HuH-7.5 (cell line): ENCODE measurements at regions not wholly inside any gene's neighbourhood (a gene's known extent, or its start where the extent isn't known, plus 50 kb on each side); places are given as distances from the start of the nearest gene placed in this dataset.
"Not testable (repeated sequence)": the region's sequence is repeated elsewhere in the genome, so short reads cannot be mapped to it uniquely, and the experiment has no call there.

Source experiments
- DNase-seq: peaks from one replicate; pipeline ENCODE4 v3.0.0; 2011; ENCODE audit warnings: low spot score

DNA sequence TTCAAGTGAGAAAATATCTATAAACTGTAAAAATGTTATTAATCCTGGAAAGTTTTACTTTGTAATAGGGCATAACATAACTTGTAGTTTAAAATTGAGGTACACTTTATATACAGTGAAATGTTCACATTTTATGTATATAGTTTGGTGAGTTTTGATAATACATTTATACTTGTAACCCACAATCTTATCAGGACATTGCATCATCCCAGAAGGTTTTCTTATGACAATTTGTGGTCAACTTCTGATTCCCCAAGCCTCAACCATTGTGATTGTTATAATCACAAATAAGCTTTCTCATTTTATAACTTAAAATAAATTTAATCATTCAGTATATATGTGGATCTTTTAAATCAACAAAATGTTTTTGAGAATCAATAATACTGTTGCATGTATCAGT, 151.1 kb downstream of the TFPI2 start:
- DNase-seq = no peak

DNA sequence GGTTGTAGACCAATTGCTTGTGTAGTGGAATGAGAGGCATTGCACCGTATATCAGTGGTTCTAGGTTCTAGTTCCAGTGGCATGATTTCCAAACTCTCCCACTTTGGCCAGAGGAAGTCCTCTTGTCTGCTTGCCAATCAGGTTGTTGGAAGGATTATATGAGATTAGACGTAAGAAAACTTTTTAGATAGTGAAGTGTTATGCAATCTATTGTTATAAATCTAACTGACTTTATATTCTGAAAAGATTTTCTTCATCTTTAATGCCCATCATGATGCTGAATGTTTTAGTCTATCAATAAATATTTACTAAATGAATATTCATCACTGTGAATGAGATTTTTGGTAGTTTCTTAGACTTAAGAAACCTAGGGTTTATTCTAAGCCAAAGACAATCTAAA, 152.6 kb downstream of the TFPI2 start:
- no peak for DNase-seq

DNA sequence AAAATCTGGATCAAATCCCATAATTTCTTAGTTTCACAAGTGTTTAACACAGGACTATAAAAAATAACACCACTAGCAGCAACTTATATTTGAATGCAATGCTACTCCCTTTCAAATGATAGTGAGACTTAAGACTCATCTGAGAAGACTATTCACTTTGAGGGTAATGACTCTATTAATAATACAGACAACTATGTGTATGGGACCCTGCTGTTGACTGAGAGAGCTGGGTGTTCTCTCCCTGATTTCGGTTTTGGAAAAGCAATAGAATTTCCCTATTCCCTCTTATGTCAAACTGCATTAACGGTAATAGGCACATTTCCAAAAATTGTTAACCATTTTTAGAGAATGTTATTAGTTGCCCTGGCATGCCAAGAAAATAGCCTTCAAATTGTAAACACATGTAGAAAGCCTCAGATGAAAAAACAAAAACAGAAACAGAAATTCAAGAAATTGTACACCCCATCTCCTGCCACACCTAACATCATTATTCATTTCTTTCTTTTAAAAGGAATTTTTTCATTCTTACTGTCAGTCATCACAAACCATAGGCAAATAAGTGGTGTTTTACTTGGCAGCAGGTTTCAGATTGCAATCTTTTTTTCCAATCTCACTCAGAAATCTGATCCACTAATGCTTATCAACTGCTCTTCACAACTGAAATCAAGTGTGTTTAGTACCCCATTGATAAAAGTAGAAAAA, 153.7 kb downstream of the TFPI2 start:
- DNase-seq = no peak

DNA sequence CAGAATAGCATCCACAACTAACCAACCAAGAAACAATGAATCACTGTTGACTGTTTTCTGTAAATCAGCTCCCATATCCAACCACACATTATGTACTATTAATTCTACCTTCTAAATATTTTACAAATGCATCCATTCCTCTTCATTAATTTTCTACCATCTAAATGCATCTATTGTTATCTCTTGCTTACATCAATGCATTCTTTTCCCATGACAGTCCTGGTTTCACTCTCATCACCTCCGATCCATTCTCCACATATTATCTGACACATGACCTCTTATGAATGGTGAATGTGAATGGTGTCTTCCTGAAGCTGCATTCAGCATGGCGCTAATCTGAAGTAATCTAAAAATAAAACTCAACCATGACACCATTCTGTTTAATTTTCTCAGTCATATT, 153.8 kb upstream of the CALCR start:
- no peak for DNase-seq

DNA sequence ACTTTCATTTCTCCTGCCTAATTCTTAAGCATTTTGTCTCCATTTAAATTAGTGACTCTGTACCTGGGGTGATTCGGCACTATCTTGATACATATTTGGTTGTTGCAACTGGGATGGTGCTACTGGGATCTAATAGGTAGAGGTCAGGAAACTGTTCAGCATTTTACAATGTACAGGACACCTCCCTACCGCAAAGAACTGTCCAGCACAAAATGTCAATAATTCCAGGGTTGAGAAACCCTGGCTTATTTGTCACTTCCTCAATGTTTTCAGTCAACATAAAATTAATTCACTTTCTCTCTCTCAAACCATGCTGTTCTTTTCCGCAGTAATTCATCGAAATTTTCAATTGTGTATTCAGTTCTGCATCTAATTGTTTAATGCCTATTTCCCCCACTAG, 151.4 kb upstream of the CALCR start:
- no peak for DNase-seq

GRCh38 chr7:93723424-93724124, 149.1 kb upstream of the CALCR start:
- DNase-seq = no peak

- DNase-seq = no peak
Observed at GRCh38 chr7:93720106-93720505, 145.6 kb upstream of the CALCR start.

- DNase-seq = peak; percentile 6
Observed at GRCh38 chr7:93719546-93719945, 145.0 kb upstream of the CALCR start.

GRCh38 chr7:93717217-93717900, 142.8 kb upstream of the CALCR start:
- DNase-seq = no peak

DNA sequence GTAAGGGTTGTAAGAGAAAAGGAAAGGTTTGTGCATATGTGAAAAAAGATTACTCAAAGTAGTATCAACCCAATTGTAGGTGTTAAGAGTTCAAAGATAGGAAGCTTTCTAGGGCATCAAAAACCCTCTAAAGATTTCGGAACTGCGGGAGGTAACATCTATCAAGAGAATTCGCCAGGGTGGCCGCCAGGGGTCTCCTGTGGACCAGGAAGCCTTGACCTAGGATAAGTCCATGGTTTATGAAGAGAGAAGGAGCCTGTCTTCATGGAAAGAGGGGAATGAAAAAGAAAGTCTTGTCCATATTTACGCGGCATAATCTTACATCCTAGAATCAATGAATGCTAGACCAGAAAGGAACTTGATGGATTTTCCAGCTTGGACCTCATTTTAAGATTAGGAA, 140.7 kb upstream of the CALCR start:
- DNase-seq = no peak

DNA sequence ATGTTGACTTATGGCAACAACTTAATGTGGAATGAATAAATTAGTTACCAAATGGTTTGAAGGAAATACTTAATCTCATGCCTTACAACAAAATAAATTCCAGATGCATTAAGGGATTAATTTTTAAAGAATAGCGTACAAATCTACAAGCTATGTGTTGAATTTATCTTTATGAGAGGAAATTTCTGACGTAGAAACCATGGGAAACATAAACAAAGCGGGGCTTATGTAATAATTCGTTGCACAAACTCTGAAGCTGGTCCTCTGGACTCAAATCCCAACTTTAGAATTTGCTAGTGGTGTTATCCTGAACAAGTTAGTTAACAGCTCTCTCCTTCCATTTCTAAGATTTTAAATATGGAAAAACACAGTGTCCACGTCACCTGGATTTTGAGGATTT, 137.4 kb upstream of the CALCR start:
- no peak for DNase-seq

GRCh38 chr7:93708255-93708654, 133.7 kb upstream of the CALCR start:
- DNase-seq = not testable (repeated sequence)

DNA sequence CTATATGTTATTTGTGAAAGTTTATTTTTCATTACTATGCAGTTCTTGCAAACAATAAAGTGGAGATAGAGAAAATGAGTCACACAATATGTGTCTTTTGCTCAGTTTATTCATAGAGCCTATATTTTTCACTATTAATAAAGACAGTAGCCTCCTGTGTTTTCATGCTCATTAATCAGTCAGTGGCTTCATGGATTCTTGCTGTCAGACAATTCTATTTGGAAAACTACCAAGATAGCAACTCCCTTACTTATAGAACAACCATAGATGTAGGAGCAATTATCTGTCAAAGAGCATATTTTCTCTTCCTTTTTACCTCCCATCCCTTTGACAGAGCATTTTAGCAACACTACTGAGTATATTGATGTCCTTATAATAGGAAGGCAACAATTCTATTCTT, 132.7 kb upstream of the CALCR start:
- DNase-seq = no peak

DNA sequence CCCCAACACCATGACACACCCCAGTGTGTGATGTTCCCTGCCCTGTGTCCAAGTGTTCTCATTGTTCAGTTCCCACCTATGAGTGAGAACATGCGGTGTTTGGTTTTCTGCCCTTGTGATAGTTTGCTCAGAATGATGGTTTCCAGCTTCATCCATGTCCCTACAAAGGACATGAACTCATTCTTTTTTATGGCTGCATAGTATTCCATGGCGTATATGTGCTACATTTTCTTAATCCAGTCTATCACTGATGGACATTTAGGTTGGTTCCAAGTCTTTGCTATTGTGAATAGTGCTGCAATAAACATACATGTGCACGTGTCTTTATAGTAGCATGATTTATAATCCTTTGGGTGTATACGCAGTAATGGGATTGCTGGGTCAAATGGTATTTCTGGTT, 131.6 kb upstream of the CALCR start:
- not testable (repeated sequence) for DNase-seq

GRCh38 chr7:93704217-93704616, 129.7 kb upstream of the CALCR start:
- DNase-seq = no peak

GRCh38 chr7:93697901-93698300, 123.4 kb upstream of the CALCR start:
- DNase-seq = no peak

GRCh38 chr7:93693796-93694195, 119.3 kb upstream of the CALCR start:
- no peak for DNase-seq

DNA sequence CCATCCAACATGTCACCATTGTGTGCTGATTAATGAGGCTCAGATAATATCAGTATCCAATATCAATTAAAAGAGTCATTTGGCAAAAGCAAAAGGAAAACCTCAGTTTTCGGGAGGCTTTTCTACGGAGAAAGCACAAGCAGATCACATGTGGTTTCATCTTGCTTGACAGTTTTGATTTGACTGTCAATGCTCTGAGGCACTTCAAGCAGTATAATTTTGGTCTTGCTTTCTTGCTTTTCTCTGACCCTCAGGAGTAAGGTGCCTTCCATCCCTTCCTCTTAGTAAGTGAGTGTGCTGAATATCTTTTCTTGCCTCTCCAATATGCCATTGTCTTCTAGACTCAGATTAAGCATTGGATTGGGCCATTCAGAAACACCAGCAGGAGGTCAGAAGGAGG, 115.5 kb upstream of the CALCR start:
- no peak for DNase-seq

- DNase-seq = no peak
Observed at GRCh38 chr7:93678185-93678584, 103.7 kb upstream of the CALCR start.

- DNase-seq = no peak
Observed at GRCh38 chr7:93663561-93664299, 89.2 kb upstream of the CALCR start.

DNA sequence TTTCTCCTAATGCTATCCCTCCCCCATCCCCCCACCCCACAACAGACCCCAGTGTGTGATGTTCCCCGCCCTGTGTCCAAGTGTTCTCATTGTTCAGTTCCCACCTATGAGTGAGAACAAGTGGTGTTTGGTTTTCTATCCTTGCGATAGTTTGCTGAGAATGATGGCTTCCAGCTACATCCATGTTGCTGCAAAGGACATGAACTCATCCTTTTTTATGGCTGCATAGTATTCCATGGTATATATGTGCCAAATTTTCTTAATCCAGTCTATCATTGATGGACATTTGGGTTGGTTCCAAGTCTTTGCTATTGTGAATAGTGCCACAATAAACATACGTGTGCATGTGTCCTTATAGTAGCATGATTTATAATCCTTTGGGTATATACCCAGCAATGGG, 83.6 kb upstream of the CALCR start:
- not testable (repeated sequence) for DNase-seq

DNA sequence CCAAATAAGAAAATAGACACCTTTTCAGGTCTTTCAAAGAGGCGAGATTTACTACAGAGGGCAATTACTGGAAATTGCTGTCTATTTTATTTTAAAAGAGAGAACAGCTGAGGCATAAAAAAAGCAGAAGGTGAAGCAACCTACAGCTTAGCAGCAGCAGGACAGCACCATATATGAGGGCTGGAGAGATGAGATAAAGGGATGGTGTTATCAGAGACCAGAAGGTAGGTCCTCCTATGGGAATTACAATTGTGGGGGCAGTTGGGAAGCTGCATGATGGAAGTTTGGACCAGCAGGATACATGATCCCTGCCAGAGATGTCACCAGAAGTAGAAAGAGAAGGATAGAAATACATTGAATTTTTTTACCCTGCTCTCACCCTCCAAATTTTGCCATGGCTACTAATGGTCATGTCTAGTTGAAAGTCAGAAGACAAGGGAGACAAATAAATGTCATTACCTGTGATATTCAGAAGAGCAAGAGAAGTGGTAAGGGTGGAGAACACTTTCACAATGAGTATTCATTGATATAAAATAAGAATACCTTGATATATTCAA, 77.2 kb upstream of the CALCR start:
- no peak for DNase-seq
